ENCODE measurements at regions not wholly inside any gene's neighbourhood (a gene's known extent, or its start where the extent isn't known, plus 50 kb on each side); places are given as distances from the start of the nearest gene placed in this dataset.

DNA sequence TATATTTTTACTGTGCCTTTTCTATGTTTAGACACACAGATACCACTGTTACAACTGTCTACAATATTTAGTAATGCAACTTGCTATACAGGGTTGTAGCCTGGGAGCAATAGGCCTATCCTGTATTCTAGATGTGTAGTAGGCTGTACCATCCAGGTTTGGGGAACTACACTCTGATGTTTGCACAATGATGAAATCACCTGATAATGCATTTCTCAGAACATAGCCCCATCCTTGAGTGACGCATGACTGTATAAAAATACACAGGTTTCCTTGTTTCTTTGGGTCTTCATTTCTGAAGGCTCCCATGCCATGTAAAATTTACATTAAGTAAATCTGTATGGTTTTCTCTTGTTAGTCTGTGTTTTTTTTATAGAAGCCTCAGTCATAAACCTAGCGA, 270.9 kb upstream of the SKOR2 start:
- Mint-ChIP-seq H3K9me3 (no peaks in the 10 kb centered on the region), H3K4me1 (no peaks in the 10 kb centered on the region), H3K4me3 (no peak overlapping the region), H3K27me3 (peaks cover 7% of the 10 kb centered on the region), H3K36me3 (no peaks in the 10 kb centered on the region), H3K27ac (no peak overlapping the region)
- ATAC-seq = no peak

- H3K4me1 Mint-ChIP-seq = no peaks in the 10 kb centered on the region
- no peak overlapping the region for H3K4me3 Mint-ChIP-seq
- no peaks in the 10 kb centered on the region for H3K27me3 Mint-ChIP-seq
- no peak for ATAC-seq
- no peaks in the 10 kb centered on the region for H3K36me3 Mint-ChIP-seq
- no peaks in the 10 kb centered on the region for H3K9me3 Mint-ChIP-seq
- no peak overlapping the region for H3K27ac Mint-ChIP-seq
These were observed 268.8 kb upstream of the SKOR2 start for GRCh38 chr18:47520263-47520662.

DNA sequence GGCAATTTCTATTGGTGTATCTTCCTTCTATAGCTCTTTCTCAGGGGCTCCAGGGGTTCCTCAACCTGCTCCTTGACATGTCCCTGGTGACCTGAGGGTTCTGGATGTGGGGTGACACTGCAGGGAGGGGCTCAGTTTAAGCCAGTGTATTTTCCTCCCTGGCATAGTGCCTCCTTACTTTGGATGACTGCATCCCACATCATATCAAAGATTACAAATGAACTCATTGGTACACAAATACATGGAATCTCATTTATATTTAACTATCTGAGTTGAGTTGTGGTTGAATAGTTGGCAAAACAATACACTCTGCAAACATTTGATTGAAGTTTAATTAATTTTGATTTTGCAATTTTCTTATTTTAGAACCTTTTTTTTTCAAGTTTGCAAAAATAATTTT, 268.2 kb upstream of the SKOR2 start:
- Mint-ChIP-seq H3K9me3 (no peaks in the 10 kb centered on the region), H3K4me3 (no peak overlapping the region), H3K36me3 (no peaks in the 10 kb centered on the region), H3K4me1 (no peaks in the 10 kb centered on the region), H3K27me3 (no peaks in the 10 kb centered on the region), H3K27ac (no peak overlapping the region)
- no peak for ATAC-seq

DNA sequence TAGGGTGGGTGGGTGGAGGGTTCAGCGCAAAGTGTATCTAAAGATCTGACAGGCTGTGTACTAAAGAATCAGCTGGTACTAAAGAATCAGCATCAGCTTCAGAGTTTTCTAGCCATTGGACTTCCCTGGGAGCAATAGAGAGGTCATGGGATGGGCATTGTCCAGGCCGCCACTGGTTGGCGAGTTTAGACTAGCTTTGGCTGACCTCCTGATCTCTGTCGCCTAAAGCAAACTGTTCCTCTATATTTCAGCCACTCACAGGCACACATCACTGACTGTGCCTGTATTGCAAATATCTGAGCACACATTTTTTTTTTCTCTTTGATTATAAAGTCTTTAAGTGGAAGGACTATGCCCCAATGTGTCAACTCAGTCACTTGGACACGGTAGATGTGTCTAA, 267.8 kb upstream of the SKOR2 start:
- Mint-ChIP-seq H3K36me3 (no peaks in the 10 kb centered on the region), H3K27me3 (no peaks in the 10 kb centered on the region)

GRCh38 chr18:47513614-47514013, 262.2 kb upstream of the SKOR2 start:
- H3K4me3 Mint-ChIP-seq = no peak overlapping the region
- no peaks in the 10 kb centered on the region for H3K9me3 Mint-ChIP-seq
- H3K27ac Mint-ChIP-seq = no peak overlapping the region
- no peaks in the 10 kb centered on the region for H3K4me1 Mint-ChIP-seq
- no peaks in the 10 kb centered on the region for H3K36me3 Mint-ChIP-seq
- peaks cover 10% of the 10 kb centered on the region for H3K27me3 Mint-ChIP-seq
- ATAC-seq = no peak

More for the DNA sequence above, 267.8 kb upstream of the SKOR2 start:
- Mint-ChIP-seq H3K4me1 (no peaks in the 10 kb centered on the region), H3K4me3 (no peak overlapping the region), H3K27ac (no peak overlapping the region), H3K9me3 (no peaks in the 10 kb centered on the region)
- no peak for ATAC-seq

DNA sequence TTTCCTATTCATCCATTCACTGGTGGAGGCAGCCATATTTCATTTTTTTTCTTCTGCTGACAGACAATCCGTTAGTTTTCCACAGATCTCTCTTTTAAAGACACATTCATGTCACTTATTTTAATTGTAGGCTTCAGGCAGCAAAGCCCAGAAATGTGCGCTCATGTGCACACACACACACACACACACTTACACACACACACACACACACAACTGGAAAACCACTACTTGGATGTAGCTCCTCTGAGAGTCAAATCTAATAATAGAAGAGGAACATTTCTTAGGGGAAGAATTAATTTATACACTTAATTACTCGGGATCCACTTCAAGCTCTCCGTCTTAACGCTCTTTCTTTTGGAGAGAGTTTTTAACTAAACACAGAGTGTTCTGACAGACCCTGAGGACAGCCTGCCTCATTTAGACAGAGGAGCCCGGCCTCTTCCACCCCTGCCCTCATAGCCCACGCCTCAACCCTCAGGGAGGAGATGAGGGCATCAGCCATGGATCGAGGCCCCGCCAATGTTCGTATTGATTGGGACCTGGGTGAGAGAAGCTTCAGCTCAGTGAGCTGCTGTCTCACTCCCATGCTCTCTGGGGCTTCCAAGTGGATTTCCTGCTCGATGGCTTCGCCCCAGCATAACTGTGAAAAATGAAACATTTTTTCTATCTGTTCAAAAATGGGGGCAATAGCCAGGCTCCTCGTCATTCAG, 261.4 kb upstream of the SKOR2 start:
- Mint-ChIP-seq H3K9me3 (no peaks in the 10 kb centered on the region), H3K27ac (no peak overlapping the region), H3K4me3 (no peak overlapping the region), H3K27me3 (peaks cover 10% of the 10 kb centered on the region), H3K4me1 (no peaks in the 10 kb centered on the region), H3K36me3 (no peaks in the 10 kb centered on the region)
- no peak for ATAC-seq

DNA sequence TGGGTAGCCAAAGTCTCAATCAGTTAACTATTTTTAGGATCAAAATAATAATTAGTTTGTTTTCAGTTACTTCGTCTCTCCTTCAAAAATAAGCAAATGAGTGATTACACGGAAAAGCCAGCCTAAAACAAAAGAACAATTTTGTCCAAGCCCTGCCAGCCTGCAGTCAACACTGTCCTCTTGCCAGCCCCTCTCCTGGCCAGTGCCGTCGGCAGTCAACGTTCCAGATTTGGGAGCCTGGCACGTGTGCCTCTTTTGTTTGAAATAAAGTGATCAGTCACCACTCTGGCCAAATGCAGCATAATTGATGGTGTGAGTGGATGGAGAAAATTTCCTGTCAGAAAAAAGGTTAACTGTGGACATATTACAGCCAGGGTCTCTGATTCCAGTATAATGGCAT, 260.6 kb upstream of the SKOR2 start:
- Mint-ChIP-seq H3K9me3 (no peaks in the 10 kb centered on the region), H3K27me3 (peaks cover 10% of the 10 kb centered on the region), H3K27ac (no peak overlapping the region), H3K4me3 (no peak overlapping the region), H3K36me3 (no peaks in the 10 kb centered on the region), H3K4me1 (no peaks in the 10 kb centered on the region)
- no peak for ATAC-seq

GRCh38 chr18:47510831-47511230, 259.4 kb upstream of the SKOR2 start:
- Mint-ChIP-seq H3K27me3 (peaks cover 10% of the 10 kb centered on the region), H3K4me1 (no peaks in the 10 kb centered on the region), H3K9me3 (no peaks in the 10 kb centered on the region), H3K27ac (no peak overlapping the region), H3K4me3 (no peak overlapping the region), H3K36me3 (no peaks in the 10 kb centered on the region)
- no peak for ATAC-seq

DNA sequence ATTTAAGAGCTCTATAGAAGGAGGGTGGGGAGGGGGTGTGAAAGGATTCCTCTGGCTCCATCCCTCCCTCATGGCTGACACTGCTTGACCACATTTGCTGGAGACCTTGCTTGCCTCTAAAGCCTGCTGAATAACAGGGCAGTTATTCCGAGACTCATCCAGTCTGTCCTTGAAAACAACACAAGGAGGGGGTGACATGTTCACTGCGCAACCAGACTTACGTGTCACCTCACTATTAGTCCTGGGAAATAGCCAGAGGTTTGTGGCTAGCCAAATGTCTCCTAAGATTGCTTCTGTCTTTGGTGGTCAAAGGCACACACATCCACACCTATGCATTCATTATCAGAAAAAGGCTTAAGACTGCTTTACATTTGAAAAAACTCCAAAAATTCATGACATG, 256.2 kb upstream of the SKOR2 start:
- no peaks in the 10 kb centered on the region for H3K4me1 Mint-ChIP-seq
- H3K36me3 Mint-ChIP-seq = no peaks in the 10 kb centered on the region
- no peaks in the 10 kb centered on the region for H3K27me3 Mint-ChIP-seq
- no peaks in the 10 kb centered on the region for H3K9me3 Mint-ChIP-seq
- H3K27ac Mint-ChIP-seq = no peak overlapping the region
- no peak for ATAC-seq
- H3K4me3 Mint-ChIP-seq = no peak overlapping the region

DNA sequence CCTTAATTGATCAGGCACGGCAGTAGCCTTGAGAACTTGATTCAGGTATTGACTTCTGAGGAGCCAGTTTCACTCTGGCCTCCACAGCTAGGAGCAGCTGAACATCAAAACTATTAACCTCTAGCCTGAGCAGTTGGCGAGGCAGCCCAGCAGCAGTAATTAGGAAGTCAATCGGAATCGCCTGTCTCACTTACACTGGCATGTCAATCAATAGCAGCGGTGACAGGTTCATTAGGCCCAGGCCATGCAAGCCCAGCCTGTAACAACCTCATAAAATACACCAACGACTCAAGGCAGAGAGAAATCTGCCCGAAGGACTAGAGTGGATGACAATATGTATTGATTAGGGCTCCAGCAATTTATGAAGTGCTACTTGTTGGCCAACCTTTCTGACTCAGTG, 255.4 kb upstream of the SKOR2 start:
- no peak overlapping the region for H3K4me3 Mint-ChIP-seq
- no peak for ATAC-seq
- no peaks in the 10 kb centered on the region for H3K4me1 Mint-ChIP-seq
- H3K36me3 Mint-ChIP-seq = no peaks in the 10 kb centered on the region
- H3K27me3 Mint-ChIP-seq = no peaks in the 10 kb centered on the region
- no peak overlapping the region for H3K27ac Mint-ChIP-seq
- no peaks in the 10 kb centered on the region for H3K9me3 Mint-ChIP-seq

GRCh38 chr18:47501946-47502345, 250.5 kb upstream of the SKOR2 start:
- H3K4me1 Mint-ChIP-seq = no peaks in the 10 kb centered on the region
- no peaks in the 10 kb centered on the region for H3K27me3 Mint-ChIP-seq
- no peak for ATAC-seq
- H3K36me3 Mint-ChIP-seq = no peaks in the 10 kb centered on the region
- no peak overlapping the region for H3K27ac Mint-ChIP-seq
- H3K4me3 Mint-ChIP-seq = no peak overlapping the region
- H3K9me3 Mint-ChIP-seq = peaks cover 3% of the 10 kb centered on the region

DNA sequence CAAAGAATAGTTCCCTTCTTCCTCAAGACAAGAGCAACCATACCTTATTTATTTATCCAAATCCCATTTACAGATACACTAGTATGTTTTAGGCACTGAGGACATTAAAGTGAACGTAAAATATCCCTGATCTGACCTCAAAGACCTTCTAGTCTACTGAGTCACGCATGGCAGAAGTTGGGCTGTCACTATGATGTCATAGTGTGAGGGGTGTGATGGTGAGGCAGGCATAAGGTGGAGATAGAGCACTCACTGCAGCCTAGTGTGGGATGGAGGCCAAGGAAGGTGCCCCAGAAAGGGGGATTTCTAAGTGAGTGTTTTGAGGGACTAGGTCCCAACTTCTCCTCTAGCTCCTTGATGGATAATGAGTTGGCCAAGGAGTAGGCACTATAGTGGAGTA, 249.5 kb upstream of the SKOR2 start:
- Mint-ChIP-seq H3K27ac (no peak overlapping the region), H3K36me3 (no peaks in the 10 kb centered on the region), H3K4me1 (no peaks in the 10 kb centered on the region), H3K27me3 (no peaks in the 10 kb centered on the region), H3K9me3 (peaks cover 3% of the 10 kb centered on the region), H3K4me3 (no peak overlapping the region)
- no peak for ATAC-seq

DNA sequence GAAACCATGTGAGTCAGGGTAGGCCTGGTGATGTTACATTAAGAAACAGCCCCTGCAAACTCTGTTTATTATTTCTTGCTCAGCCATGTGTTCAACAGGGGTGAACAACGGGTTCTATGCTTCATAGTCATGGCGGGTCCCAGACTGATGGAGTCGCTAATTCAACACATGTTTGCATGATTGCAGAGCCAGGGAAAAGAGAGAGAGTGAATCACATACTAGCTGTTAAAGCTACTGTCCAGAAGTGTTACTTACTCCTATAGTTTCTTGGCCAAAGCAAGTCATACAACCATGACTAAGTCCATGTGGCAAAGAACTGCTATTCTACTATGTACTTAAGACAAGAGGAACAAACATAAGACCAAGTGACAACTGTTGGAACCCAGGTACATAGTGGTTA, 241.2 kb upstream of the SKOR2 start:
- ATAC-seq = no peak
- H3K36me3 Mint-ChIP-seq = no peaks in the 10 kb centered on the region
- no peaks in the 10 kb centered on the region for H3K4me1 Mint-ChIP-seq
- no peak overlapping the region for H3K4me3 Mint-ChIP-seq
- no peaks in the 10 kb centered on the region for H3K9me3 Mint-ChIP-seq
- H3K27ac Mint-ChIP-seq = no peak overlapping the region
- peaks cover 10% of the 10 kb centered on the region for H3K27me3 Mint-ChIP-seq

GRCh38 chr18:47490882-47491281, 239.4 kb upstream of the SKOR2 start:
- Mint-ChIP-seq H3K4me1 (no peaks in the 10 kb centered on the region), H3K27ac (no peak overlapping the region), H3K4me3 (no peak overlapping the region), H3K9me3 (no peaks in the 10 kb centered on the region), H3K27me3 (peaks cover 10% of the 10 kb centered on the region), H3K36me3 (no peaks in the 10 kb centered on the region)
- ATAC-seq = no peak

DNA sequence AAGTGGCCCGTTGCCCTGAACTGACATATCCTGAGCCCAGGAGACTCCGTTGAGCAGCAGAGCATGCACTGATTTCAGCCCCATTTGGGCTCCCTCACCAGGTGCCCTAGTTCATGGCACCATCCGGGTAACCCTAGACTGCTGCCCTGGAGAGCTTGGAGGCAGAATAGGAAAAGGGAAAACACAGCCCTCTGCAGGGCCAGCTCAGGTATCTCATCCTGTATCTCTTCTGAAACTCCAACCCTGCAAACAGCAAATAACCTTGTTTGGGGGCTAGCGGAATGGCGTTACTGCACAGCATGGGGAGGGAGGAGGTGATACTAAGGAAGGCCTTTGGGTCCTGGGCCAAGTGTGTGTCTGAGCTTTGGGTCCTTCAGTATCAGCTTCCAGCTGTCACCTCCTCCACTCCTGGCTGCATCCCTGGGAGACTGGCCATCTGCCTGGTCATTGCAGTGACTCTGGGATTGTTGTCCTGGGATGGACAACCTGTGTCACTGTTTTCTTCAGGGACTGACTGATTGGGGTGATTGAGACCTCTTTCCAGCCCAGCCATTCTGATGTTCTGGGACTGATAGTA, 233.8 kb upstream of the SKOR2 start:
- H3K36me3 Mint-ChIP-seq = no peaks in the 10 kb centered on the region
- no peak overlapping the region for H3K27ac Mint-ChIP-seq
- peaks cover 43% of the 10 kb centered on the region for H3K27me3 Mint-ChIP-seq
- H3K4me3 Mint-ChIP-seq = no peak overlapping the region
- no peaks in the 10 kb centered on the region for H3K9me3 Mint-ChIP-seq
- ATAC-seq = no peak
- H3K4me1 Mint-ChIP-seq = no peaks in the 10 kb centered on the region

GRCh38 chr18:47484068-47484467, 232.6 kb upstream of the SKOR2 start:
- H3K9me3 Mint-ChIP-seq = no peaks in the 10 kb centered on the region
- H3K4me1 Mint-ChIP-seq = no peaks in the 10 kb centered on the region
- no peak overlapping the region for H3K27ac Mint-ChIP-seq
- H3K27me3 Mint-ChIP-seq = peaks cover 51% of the 10 kb centered on the region
- ATAC-seq = no peak
- H3K4me3 Mint-ChIP-seq = no peak overlapping the region
- no peaks in the 10 kb centered on the region for H3K36me3 Mint-ChIP-seq

All from stimulated activated memory B cell treated with anti-CD40 and anti-IgM and Interleukin-4, amounts not matched to agents 10 μg/mL and 1 μg/mL and 100 μg/mL, for 72 hours (primary cell).